ENCODE measurements at regions not wholly inside any gene's neighbourhood (a gene's known extent, or its start where the extent isn't known, plus 50 kb on each side); places are given as distances from the start of the nearest gene placed in this dataset.

GRCh38 chr20:22525069-22525820 is 59.1 kb downstream of the FOXA2 start:
- TF ChIP-seq EZH2phosphoT487 (IDR thresholded peaks at IDR 0.05; ENCODE audit: borderline replicate concordance) (no peak), CTCF (conservative IDR thresholded peaks at IDR 0.05; ENCODE audit: low read length) (no peak)
- Histone ChIP-seq H3K9me2 (replicated peaks; ENCODE audit: low read depth, low read length) (no peaks in the 10 kb centered on the region), H3K4me3 (ENCODE audit: low read length, poor library complexity, severe bottlenecking) (no peak overlapping the region), H3K4me2 (ENCODE audit: low read depth, low read length, poor library complexity, severe bottlenecking) (no peak overlapping the region), H3K27me3 (ENCODE audit: insufficient read depth, low read length, poor library complexity, severe bottlenecking) (no peaks in the 10 kb centered on the region), H3K9me3 (ENCODE audit: insufficient read depth, low read depth, low read length) (no peaks in the 10 kb centered on the region), H3K36me3 (ENCODE audit: insufficient read depth, low read length) (no peaks in the 10 kb centered on the region), H3K9ac (ENCODE audit: low read depth, low read length, poor library complexity, severe bottlenecking) (no peak overlapping the region), H2AFZ (ENCODE audit: low read length) (no peak overlapping the region), H3K79me2 (ENCODE audit: insufficient read depth, low read length) (no peaks in the 10 kb centered on the region), H3K4me1 (ENCODE audit: insufficient read depth, low read length, poor library complexity, severe bottlenecking) (no peaks in the 10 kb centered on the region), H3F3A (ENCODE audit: low read depth) (no peaks in the 10 kb centered on the region), H4K20me1 (ENCODE audit: insufficient read depth, low read length, poor library complexity, severe bottlenecking) (no peaks in the 10 kb centered on the region)

- Histone ChIP-seq H3K27me3 (ENCODE audit: insufficient read depth, low read length, poor library complexity, severe bottlenecking) (no peaks in the 10 kb centered on the region), H3F3A (ENCODE audit: low read depth) (no peaks in the 10 kb centered on the region), H3K79me2 (ENCODE audit: insufficient read depth, low read length) (no peaks in the 10 kb centered on the region), H3K9ac (ENCODE audit: low read depth, low read length, poor library complexity, severe bottlenecking) (no peak overlapping the region), H3K36me3 (ENCODE audit: insufficient read depth, low read length) (no peaks in the 10 kb centered on the region), H3K9me2 (replicated peaks; ENCODE audit: low read depth, low read length) (no peaks in the 10 kb centered on the region), H3K4me2 (ENCODE audit: low read depth, low read length, poor library complexity, severe bottlenecking) (no peak overlapping the region), H3K4me3 (ENCODE audit: low read length, poor library complexity, severe bottlenecking) (no peak overlapping the region), H4K20me1 (ENCODE audit: insufficient read depth, low read length, poor library complexity, severe bottlenecking) (no peaks in the 10 kb centered on the region), H2AFZ (ENCODE audit: low read length) (no peak overlapping the region), H3K4me1 (ENCODE audit: insufficient read depth, low read length, poor library complexity, severe bottlenecking) (no peaks in the 10 kb centered on the region), H3K9me3 (ENCODE audit: insufficient read depth, low read depth, low read length) (no peaks in the 10 kb centered on the region)
- TF ChIP-seq EZH2phosphoT487 (IDR thresholded peaks at IDR 0.05; ENCODE audit: borderline replicate concordance) (no peak), CTCF (conservative IDR thresholded peaks at IDR 0.05; ENCODE audit: low read length) (no peak)
Observed at GRCh38 chr20:22524393-22525015, 59.9 kb downstream of the FOXA2 start.

DNA sequence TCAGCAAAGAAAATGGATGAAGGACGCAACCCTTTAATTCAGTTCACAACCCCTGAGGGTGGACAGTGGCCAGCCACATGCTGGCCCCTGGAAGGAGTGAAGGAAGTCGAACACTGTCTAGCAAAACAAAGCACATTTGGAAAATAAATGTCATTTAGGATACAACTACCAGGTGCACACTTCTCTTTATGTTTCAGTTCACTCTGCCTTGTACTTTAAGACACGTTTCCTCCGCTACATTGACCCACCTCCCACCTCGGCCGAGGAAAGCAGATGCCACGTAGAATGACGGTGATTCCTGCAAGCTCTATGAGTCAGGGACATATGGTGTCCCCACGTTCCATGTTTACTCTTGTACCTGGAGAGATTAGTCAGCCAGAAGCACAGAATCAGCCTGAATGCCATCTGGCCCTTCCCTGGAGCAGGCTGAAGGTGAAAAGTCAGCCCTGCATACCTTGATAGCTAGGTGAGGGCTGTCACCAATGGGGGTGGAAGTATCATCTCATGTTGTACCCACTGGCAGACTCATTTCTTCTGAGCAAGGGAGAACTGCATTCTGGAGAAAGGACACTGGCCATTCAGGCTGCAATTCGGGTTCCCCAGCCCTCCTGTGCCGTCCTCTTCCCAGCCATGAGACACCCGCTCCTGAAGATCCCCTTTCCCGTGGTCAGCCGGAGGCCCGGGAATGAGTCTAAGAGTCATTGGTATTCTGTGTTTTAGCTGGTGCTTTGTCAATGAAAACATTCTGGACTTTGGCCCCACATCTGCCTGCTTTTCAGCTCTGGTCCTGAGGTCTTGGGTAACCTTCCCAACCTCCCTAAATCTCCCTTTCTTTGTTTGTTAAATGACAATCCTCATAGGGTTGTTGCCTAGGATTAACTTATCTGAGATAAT is 60.6 kb downstream of the FOXA2 start:
- H3K4me2 ChIP-seq (ENCODE audit: low read depth, low read length, poor library complexity, severe bottlenecking) = no peak overlapping the region
- H3F3A ChIP-seq (ENCODE audit: low read depth) = no peaks in the 10 kb centered on the region
- H4K20me1 ChIP-seq (ENCODE audit: insufficient read depth, low read length, poor library complexity, severe bottlenecking) = no peaks in the 10 kb centered on the region
- H2AFZ ChIP-seq (ENCODE audit: low read length) = no peak overlapping the region
- H3K9me3 ChIP-seq (ENCODE audit: insufficient read depth, low read depth, low read length) = no peaks in the 10 kb centered on the region
- no peak overlapping the region for H3K9ac ChIP-seq (ENCODE audit: low read depth, low read length, poor library complexity, severe bottlenecking)
- no peaks in the 10 kb centered on the region for H3K4me1 ChIP-seq (ENCODE audit: insufficient read depth, low read length, poor library complexity, severe bottlenecking)
- H3K9me2 ChIP-seq (replicated peaks; ENCODE audit: low read depth, low read length) = no peaks in the 10 kb centered on the region
- no peak for TF ChIP-seq EZH2phosphoT487 (IDR thresholded peaks at IDR 0.05; ENCODE audit: borderline replicate concordance)
- no peak for TF ChIP-seq CTCF (conservative IDR thresholded peaks at IDR 0.05; ENCODE audit: low read length)
- no peak overlapping the region for H3K4me3 ChIP-seq (ENCODE audit: low read length, poor library complexity, severe bottlenecking)
- H3K36me3 ChIP-seq (ENCODE audit: insufficient read depth, low read length) = no peaks in the 10 kb centered on the region
- no peaks in the 10 kb centered on the region for H3K27me3 ChIP-seq (ENCODE audit: insufficient read depth, low read length, poor library complexity, severe bottlenecking)
- no peaks in the 10 kb centered on the region for H3K79me2 ChIP-seq (ENCODE audit: insufficient read depth, low read length)

Measured in Loucy (cell line).